SK-MEL-5 (cell line): ENCODE measurements at regions not wholly inside any gene's neighbourhood (a gene's known extent, or its start where the extent isn't known, plus 50 kb on each side); places are given as distances from the start of the nearest gene placed in this dataset.
"Not testable (repeated sequence)": the region's sequence is repeated elsewhere in the genome, so short reads cannot be mapped to it uniquely, and the experiment has no call there.

Experiments used
- DNase-seq: peaks from one replicate; pipeline ENCODE4 v3.0.0-alpha.2; 2016; ENCODE audit warnings: low read depth, low spot score
- in situ Hi-C: cut with HindIII; loops from 2 replicates; pipeline ENCODE4 v1.10.0; 2016; ENCODE audit warnings: low sequenced_read_pairs, high pct_unique_total_duplicates, low pct_unique_long_range_greater_than_20kb

- in situ Hi-C loops = no loop called here
- DNase-seq = no peak
Measured at GRCh38 chr2:18959200-18959599, 369.8 kb upstream of the NT5C1B start.

- no peak for DNase-seq
- in situ Hi-C loops = no loop called here
Measured at GRCh38 chr2:18957909-18958308, 368.5 kb upstream of the NT5C1B start.

- in situ Hi-C loops = no loop called here
- DNase-seq = peak; percentile 11
Measured at GRCh38 chr2:18950361-18950851, 361.0 kb upstream of the NT5C1B start.

GRCh38 chr2:18949871-18950270 is 360.5 kb upstream of the NT5C1B start:
- in situ Hi-C loops = no loop called here

GRCh38 chr2:18940184-18940583 is 350.8 kb upstream of the NT5C1B start:
- in situ Hi-C loops = no loop called here
- DNase-seq = no peak

More at GRCh38 chr2:18949871-18950270, 360.5 kb upstream of the NT5C1B start:
- DNase-seq = no peak

- DNase-seq, in situ Hi-C loops: not testable (repeated sequence)
Measured at GRCh38 chr2:18939740-18940139, 350.4 kb upstream of the NT5C1B start.

GRCh38 chr2:18934886-18935285 is 345.5 kb upstream of the NT5C1B start:
- in situ Hi-C loops = no loop called here

GRCh38 chr2:18932853-18933252 is 343.5 kb upstream of the NT5C1B start:
- DNase-seq = no peak
- in situ Hi-C loops = no loop called here

More at GRCh38 chr2:18934886-18935285, 345.5 kb upstream of the NT5C1B start:
- DNase-seq = no peak

- no peak for DNase-seq
- in situ Hi-C loops = no loop called here
Measured at GRCh38 chr2:18930971-18931370, 341.6 kb upstream of the NT5C1B start.

GRCh38 chr2:18927525-18928232 is 338.3 kb upstream of the NT5C1B start:
- in situ Hi-C loops = no loop called here
- no peak for DNase-seq

- in situ Hi-C loops = no loop called here
- no peak for DNase-seq
Measured at GRCh38 chr2:18926631-18927524, 337.5 kb upstream of the NT5C1B start.

GRCh38 chr2:18925296-18925695 is 335.9 kb upstream of the NT5C1B start:
- no peak for DNase-seq
- in situ Hi-C loops = no loop called here

GRCh38 chr2:18924886-18925285 is 335.5 kb upstream of the NT5C1B start:
- DNase-seq = no peak
- in situ Hi-C loops = no loop called here

GRCh38 chr2:18924386-18924785 is 335.0 kb upstream of the NT5C1B start:
- DNase-seq = no peak
- in situ Hi-C loops = no loop called here

GRCh38 chr2:18922276-18922675 is 332.9 kb upstream of the NT5C1B start:
- DNase-seq = no peak

GRCh38 chr2:18918280-18918679 is 328.9 kb upstream of the NT5C1B start:
- in situ Hi-C loops = no loop called here
- no peak for DNase-seq

More at GRCh38 chr2:18922276-18922675, 332.9 kb upstream of the NT5C1B start:
- in situ Hi-C loops = no loop called here

GRCh38 chr2:18915227-18915626 is 325.9 kb upstream of the NT5C1B start:
- no peak for DNase-seq
- in situ Hi-C loops = no loop called here

- DNase-seq = no peak
- in situ Hi-C loops = no loop called here
Measured at GRCh38 chr2:18913512-18913911, 324.1 kb upstream of the NT5C1B start.
